GM23248 (cell line): ENCODE measurements at regions not wholly inside any gene's neighbourhood (a gene's known extent, or its start where the extent isn't known, plus 50 kb on each side); places are given as distances from the start of the nearest gene placed in this dataset.

Experiments used
- DNase-seq: peaks from one replicate; pipeline ENCODE4 v3.0.0-alpha.2; 2015
- H2AFZ ChIP-seq: fragments of 200-600 bp; sonication (generic); 2 replicates; pipeline ENCODE4 v1.6.1; 2016; ENCODE audit warnings: antibody characterized with exemption
- H3F3A ChIP-seq: fragments of 200-600 bp; sonication (generic); 2 replicates; pipeline ENCODE4 v1.6.1; 2016; ENCODE audit warnings: mild to moderate bottlenecking, antibody characterized with exemption, mixed run types; ENCODE audit not compliant: insufficient read depth
- H3K27ac ChIP-seq: fragments of 200-600 bp; sonication (generic); 2 replicates; pipeline ENCODE4 v1.5.1; 2016; ENCODE audit warnings: mild to moderate bottlenecking
- H3K27me3 ChIP-seq: fragments of 200-600 bp; sonication (generic); replicated peaks from 2 replicates; pipeline ENCODE4 v1.6.1; 2016; ENCODE audit warnings: mild to moderate bottlenecking; ENCODE audit not compliant: insufficient read depth
- H3K36me3 ChIP-seq: fragments of 200-600 bp; sonication (generic); 2 replicates; pipeline ENCODE4 v1.6.1; 2016; ENCODE audit warnings: low read depth, mild to moderate bottlenecking
- H3K4me1 ChIP-seq: fragments of 200-600 bp; sonication (generic); 2 replicates; pipeline ENCODE4 v1.6.1; 2016; ENCODE audit warnings: mild to moderate bottlenecking; ENCODE audit not compliant: insufficient read depth
- H3K4me2 ChIP-seq: fragments of 200-600 bp; sonication (generic); one replicate; pipeline ENCODE4 v1.6.1; 2016; ENCODE audit warnings: mild to moderate bottlenecking; ENCODE audit not compliant: unreplicated experiment
- H3K4me3 ChIP-seq: fragments of 200-600 bp; sonication (generic); 2 replicates; pipeline ENCODE4 v1.5.1; 2016; ENCODE audit warnings: mild to moderate bottlenecking
- H3K79me2 ChIP-seq: fragments of 200-600 bp; sonication (generic); 2 replicates; pipeline ENCODE4 v1.6.1; 2016; ENCODE audit warnings: mild to moderate bottlenecking; ENCODE audit not compliant: insufficient read depth
- H3K9ac ChIP-seq: fragments of 200-600 bp; sonication (generic); 2 replicates; pipeline ENCODE4 v1.6.1; 2016; ENCODE audit warnings: mild to moderate bottlenecking
- H3K9me2 ChIP-seq: fragments of 200-600 bp; sonication (generic); 2 replicates; pipeline ENCODE4 v1.6.1; 2016; ENCODE audit warnings: mixed run types, mild to moderate bottlenecking, moderate library complexity; ENCODE audit not compliant: insufficient read depth
- H3K9me3 ChIP-seq: fragments of 200-600 bp; sonication (generic); one replicate; pipeline ENCODE4 v1.6.1; 2017; ENCODE audit warnings: low read depth
- H4K20me1 ChIP-seq: fragments of 200-600 bp; sonication (generic); 2 replicates; pipeline ENCODE4 v1.6.0; 2016; ENCODE audit not compliant: insufficient read depth
- EZH2 ChIP-seq: fragments of 200-600 bp; sonication (generic); IDR thresholded peaks from 2 replicates; pipeline ENCODE4 v1.6.1; 2018; ENCODE audit warnings: antibody characterized with exemption, mild to moderate bottlenecking; ENCODE audit not compliant: insufficient read depth, poor library complexity, severe bottlenecking
- EZH2phosphoT487 ChIP-seq: fragments of 200-600 bp; sonication (generic); IDR thresholded peaks from 2 replicates; pipeline ENCODE4 v1.6.1; 2018; ENCODE audit warnings: antibody characterized with exemption, moderate library complexity, mild to moderate bottlenecking, low read depth; ENCODE audit not compliant: insufficient read depth
- WGBS, 2 experiments: methylation state at CpG; one replicate each; pipeline ENCODE4 v1.1.6; 2015 to 2017; ENCODE audit warnings: low lambda C conversion rate in 2 of 2, low coverage in 1 of 2; ENCODE audit errors: missing lambda C conversion rate in 2 of 2; 5-methylcytosine and 5-hydroxymethylcytosine counted together
- in situ Hi-C: fragments of 300-500 bp; cut with MboI; formaldehyde crosslinking; loops from 2 replicates; pipeline ENCODE4 v1.15.0; 2020

GRCh38 chr2:195202163-195202845 is 454.7 kb upstream of the SLC39A10 start:
- no peak overlapping the region for H3K4me3 ChIP-seq
- no peak overlapping the region for H3K27ac ChIP-seq
- H2AFZ ChIP-seq: no peak overlapping the region
- WGBS, 2 experiments: 8 to 13% methylated on average over 2 of the region's 2 CpGs
- peak; percentile 10 for DNase-seq
- H3K9me2 ChIP-seq: no peaks in the 10 kb centered on the region
- no peak for TF ChIP-seq EZH2phosphoT487
- TF ChIP-seq EZH2: no peak
- no peak overlapping the region for H3K9ac ChIP-seq
- H3K9me3 ChIP-seq: no peaks in the 10 kb centered on the region
- in situ Hi-C loops: no loop called here
- no peaks in the 10 kb centered on the region for H3K36me3 ChIP-seq
- H3F3A ChIP-seq: no peaks in the 10 kb centered on the region
- no peak overlapping the region for H3K4me2 ChIP-seq
- H3K79me2 ChIP-seq: no peaks in the 10 kb centered on the region
- H4K20me1 ChIP-seq: no peaks in the 10 kb centered on the region
- H3K4me1 ChIP-seq: peaks cover 7% of the 10 kb centered on the region; the same call in 1 of the 2 replicates
- H3K27me3 ChIP-seq: no peaks in the 10 kb centered on the region

GRCh38 chr2:195199864-195200263 is 457.2 kb upstream of the SLC39A10 start:
- Histone ChIP-seq H3F3A (no peaks in the 10 kb centered on the region), H3K27me3 (no peaks in the 10 kb centered on the region)
- in situ Hi-C loops: no loop called here

DNA sequence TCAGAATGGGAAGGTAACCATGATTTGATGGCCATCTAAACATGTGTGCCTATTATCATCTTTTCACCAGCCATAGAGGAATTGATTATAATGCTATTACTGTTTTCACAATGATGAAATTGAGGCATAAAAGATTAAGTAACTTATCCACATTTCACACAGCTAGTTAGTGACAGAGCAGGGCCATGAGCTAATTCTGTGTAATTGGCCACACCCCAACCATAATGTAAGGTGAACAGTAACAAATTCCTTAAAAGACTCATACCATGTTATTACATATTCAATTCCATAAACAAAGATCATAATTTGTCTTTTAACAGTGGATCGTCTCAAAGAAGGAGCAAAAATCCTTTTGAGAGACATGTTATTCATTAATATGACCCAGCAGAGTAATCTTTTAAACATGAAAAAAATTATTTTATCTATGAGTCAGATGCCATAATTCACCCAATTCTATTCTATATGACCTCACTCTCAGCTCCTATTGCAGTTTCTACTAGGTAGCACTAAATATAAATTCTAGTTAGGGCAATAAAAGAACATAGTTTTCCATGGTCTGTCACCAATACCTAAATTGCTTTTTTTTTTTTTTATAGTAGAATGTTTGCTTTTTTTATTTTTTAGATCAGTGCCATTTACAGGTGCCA is 475.8 kb upstream of the SLC39A10 start:
- no peaks in the 10 kb centered on the region for H3K36me3 ChIP-seq
- H3K4me3 ChIP-seq: no peak overlapping the region
- H3K4me1 ChIP-seq: no peaks in the 10 kb centered on the region
- no peaks in the 10 kb centered on the region for H3K27me3 ChIP-seq
- no peak overlapping the region for H3K27ac ChIP-seq
- H3K79me2 ChIP-seq: no peaks in the 10 kb centered on the region
- WGBS, 2 experiments: 72 to 74% methylated on average over 1 of the region's 1 CpG
- H3K4me2 ChIP-seq: no peak overlapping the region
- H3F3A ChIP-seq: no peaks in the 10 kb centered on the region
- no peak for TF ChIP-seq EZH2
- TF ChIP-seq EZH2phosphoT487: no peak
- H2AFZ ChIP-seq: no peak overlapping the region
- H3K9me2 ChIP-seq: no peaks in the 10 kb centered on the region
- no peaks in the 10 kb centered on the region for H4K20me1 ChIP-seq
- in situ Hi-C loops: no loop called here
- no peak for DNase-seq
- no peak overlapping the region for H3K9ac ChIP-seq
- H3K9me3 ChIP-seq: no peaks in the 10 kb centered on the region

More at GRCh38 chr2:195199864-195200263, 457.2 kb upstream of the SLC39A10 start:
- TF ChIP-seq EZH2phosphoT487 (no peak), EZH2 (no peak)
- Histone ChIP-seq H3K79me2 (no peaks in the 10 kb centered on the region), H3K4me3 (no peak overlapping the region), H3K4me2 (no peak overlapping the region), H3K36me3 (no peaks in the 10 kb centered on the region), H3K9me3 (no peaks in the 10 kb centered on the region), H3K27ac (no peak overlapping the region), H4K20me1 (no peaks in the 10 kb centered on the region), H3K9ac (no peak overlapping the region), H2AFZ (no peak overlapping the region), H3K4me1 (peaks cover 7% of the 10 kb centered on the region; the same call in 1 of the 2 replicates), H3K9me2 (no peaks in the 10 kb centered on the region)
- DNase-seq: no peak

DNA sequence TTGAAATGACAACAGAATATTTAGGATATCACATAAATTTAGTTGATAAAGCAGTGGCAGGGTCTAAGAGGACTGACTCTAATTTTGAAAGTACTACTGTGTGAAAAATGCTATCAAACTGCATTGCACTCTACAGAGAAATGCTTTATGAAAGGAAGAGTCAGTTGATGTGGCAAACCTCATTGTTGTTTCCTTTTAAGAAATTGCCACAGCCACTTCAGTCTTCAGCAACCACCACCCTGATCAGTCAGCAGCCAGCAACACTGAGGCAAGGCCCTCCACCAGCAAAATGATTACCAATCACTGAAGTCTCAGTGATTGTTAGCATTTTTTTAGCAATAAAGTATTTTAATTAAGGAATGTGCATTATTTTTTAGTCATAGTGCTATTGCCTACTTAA is 488.7 kb upstream of the SLC39A10 start:
- no peak overlapping the region for H3K9ac ChIP-seq
- no peaks in the 10 kb centered on the region for H3K9me2 ChIP-seq
- no peak overlapping the region for H3K4me3 ChIP-seq
- H3K27ac ChIP-seq: no peak overlapping the region
- no peak for DNase-seq
- H3F3A ChIP-seq: no peaks in the 10 kb centered on the region
- no peaks in the 10 kb centered on the region for H3K4me1 ChIP-seq
- H2AFZ ChIP-seq: no peak overlapping the region
- H3K4me2 ChIP-seq: no peak overlapping the region
- no peaks in the 10 kb centered on the region for H3K79me2 ChIP-seq
- no peaks in the 10 kb centered on the region for H3K9me3 ChIP-seq
- no peaks in the 10 kb centered on the region for H4K20me1 ChIP-seq
- no peak for TF ChIP-seq EZH2phosphoT487
- TF ChIP-seq EZH2: no peak
- H3K27me3 ChIP-seq: no peaks in the 10 kb centered on the region; the same call in 1 of the 2 replicates
- no peaks in the 10 kb centered on the region for H3K36me3 ChIP-seq
- in situ Hi-C loops: no loop called here
